HG03025 (cell line): ENCODE measurements at regions not wholly inside any gene's neighbourhood (a gene's known extent, or its start where the extent isn't known, plus 50 kb on each side); places are given as distances from the start of the nearest gene placed in this dataset.
"Not testable (repeated sequence)": the region's sequence is repeated elsewhere in the genome, so short reads cannot be mapped to it uniquely, and the experiment has no call there.

Experiments used
- ATAC-seq: cut with Tn5 transposase; IDR thresholded peaks from one replicate; pipeline ENCODE4 v1.9.1; 2021; ENCODE audit warnings: mild to moderate bottlenecking, moderate library complexity; ENCODE audit not compliant: unreplicated experiment, low FRiP score

- ATAC-seq, result not testable (repeated sequence)
These were observed 67.9 kb upstream of the SMURF2 start for GRCh38 chr17:64730023-64730422.

DNA sequence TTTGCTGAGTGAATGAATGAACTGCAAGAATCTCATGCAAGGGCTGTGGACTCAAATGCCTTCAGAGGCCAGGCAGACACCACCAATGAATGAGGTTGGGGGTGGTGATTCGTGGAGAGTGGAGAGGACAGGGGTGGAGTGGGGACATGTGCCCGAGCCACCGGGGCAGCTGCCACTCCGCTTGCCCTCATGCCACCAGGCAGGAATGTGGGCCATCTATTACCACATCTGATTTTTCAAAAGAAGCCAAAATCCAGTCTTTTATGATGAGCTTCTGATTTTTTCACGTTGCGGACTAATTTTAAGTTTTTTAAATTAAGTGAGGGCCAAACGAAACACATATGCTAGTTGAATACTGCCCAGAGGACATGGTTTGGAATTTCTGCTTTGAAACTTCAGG is 67.1 kb upstream of the SMURF2 start:
- no peak for ATAC-seq

DNA sequence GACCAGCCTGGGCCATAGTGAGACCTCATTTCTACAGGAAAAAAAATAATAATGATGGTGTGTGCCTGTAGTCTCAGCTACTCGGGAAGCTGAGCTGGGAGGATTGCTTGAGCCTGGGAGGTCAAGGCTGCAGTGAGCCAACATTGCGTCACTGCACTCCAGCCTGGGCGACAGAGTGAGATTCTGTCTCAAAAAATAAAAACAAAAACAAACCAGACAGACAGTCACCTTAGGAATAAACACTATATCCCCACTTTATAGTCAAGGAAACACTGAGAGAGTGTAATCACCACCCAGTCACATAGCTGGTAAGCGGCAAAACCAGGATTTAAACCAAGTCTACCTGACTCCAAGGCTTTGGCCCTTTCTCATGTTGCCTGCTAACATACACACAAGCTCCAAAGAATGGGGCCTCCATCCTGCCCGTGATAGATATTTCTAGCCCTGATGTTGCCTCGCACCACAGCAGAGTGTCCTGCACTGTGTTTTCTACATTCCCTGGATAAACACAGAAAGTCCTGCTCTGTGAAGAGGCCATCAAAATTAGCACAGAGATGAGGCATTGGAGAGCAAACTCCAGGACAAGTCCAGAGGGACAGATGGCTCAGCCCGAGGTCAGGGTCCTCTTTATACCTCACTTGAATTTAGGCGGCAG is 66.1 kb upstream of the SMURF2 start:
- ATAC-seq, result no peak

DNA sequence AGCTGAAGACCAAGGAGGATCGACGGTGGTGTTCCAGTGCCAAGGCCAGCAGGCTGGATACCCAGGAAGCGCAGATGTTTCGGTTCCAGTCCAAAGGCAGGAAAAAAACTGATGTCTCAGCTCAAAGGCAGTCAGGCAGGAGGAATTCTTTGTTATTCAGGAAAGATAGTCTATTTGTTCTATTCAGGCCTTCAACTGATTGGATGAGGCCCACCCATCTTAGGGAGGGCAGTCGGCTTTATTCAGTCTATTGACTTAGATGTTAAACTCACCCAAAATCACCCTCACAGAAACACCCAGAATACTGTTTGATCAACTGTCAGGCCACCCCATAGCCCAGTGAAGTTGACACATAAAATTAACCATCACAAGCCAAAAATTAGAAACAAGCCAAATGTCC is 63.9 kb upstream of the SMURF2 start:
- ATAC-seq, result not testable (repeated sequence)

GRCh38 chr17:64724246-64724645 is 62.1 kb upstream of the SMURF2 start:
- not testable (repeated sequence) for ATAC-seq

GRCh38 chr17:64723781-64724180 is 61.7 kb upstream of the SMURF2 start:
- ATAC-seq, result no peak

DNA sequence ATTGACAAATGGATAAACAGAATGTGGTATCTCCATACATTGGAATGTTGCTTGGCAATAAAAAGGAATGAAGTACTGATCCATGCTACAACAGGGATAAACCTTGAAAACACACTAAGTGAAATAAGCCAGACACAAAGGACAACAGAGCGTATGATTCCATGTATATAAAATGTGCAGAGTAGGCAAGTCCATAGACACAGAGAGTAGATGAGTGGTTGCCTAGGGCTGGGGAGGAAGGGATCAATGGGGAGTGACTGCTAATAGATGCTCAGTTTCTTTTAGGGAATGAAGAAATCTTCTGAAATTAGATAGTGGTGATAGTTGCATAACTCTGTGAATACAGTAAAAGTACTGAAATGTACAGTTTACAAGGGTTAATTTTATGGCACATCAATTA is 59.4 kb upstream of the SMURF2 start:
- not testable (repeated sequence) for ATAC-seq

DNA sequence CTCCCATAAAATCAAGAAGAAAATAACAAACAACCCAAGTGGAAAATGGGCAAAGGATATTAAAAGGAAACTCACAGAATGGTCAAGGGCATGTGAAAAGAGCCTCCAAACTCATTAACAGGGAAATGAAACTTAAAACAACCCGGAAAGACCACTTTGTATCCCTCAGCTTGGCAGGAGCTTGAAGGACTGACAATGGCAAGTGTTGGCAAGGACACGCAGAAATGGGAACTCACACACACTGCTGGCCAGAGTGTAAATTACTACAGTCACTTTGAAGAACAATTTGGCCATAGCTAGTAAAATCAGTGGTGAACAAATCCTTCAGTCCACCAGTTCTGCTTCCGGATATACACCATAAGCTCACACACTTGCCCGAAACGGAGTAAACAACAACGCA is 58.1 kb upstream of the SMURF2 start:
- not testable (repeated sequence) for ATAC-seq

DNA sequence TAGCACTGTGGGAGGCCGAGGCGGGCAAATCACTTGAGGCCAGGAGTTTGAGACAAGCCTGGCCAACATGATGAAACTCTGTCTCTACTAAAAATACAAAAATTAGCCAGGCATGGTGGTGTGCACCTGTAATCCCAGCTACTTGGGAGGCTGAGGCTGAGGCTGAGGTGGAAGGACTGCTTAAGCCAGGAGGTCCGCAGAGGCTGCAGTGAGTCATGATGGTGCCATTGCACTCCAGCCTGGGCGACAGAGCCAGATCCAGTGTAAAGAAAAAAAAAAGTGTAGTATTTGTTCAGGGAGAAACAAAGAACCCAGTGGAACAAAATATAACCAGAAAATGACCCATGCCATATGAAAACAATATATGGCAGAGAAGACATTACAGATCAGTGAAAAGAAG is 57.4 kb upstream of the SMURF2 start:
- not testable (repeated sequence) for ATAC-seq

GRCh38 chr17:64718816-64719215 is 56.7 kb upstream of the SMURF2 start:
- ATAC-seq, result not testable (repeated sequence)

- ATAC-seq, result no peak
These were observed 56.0 kb upstream of the SMURF2 start for GRCh38 chr17:64718058-64718457.

GRCh38 chr17:64716496-64716895 is 54.4 kb upstream of the SMURF2 start:
- ATAC-seq, result not testable (repeated sequence)

GRCh38 chr17:64713786-64714185 is 51.7 kb upstream of the SMURF2 start:
- not testable (repeated sequence) for ATAC-seq

DNA sequence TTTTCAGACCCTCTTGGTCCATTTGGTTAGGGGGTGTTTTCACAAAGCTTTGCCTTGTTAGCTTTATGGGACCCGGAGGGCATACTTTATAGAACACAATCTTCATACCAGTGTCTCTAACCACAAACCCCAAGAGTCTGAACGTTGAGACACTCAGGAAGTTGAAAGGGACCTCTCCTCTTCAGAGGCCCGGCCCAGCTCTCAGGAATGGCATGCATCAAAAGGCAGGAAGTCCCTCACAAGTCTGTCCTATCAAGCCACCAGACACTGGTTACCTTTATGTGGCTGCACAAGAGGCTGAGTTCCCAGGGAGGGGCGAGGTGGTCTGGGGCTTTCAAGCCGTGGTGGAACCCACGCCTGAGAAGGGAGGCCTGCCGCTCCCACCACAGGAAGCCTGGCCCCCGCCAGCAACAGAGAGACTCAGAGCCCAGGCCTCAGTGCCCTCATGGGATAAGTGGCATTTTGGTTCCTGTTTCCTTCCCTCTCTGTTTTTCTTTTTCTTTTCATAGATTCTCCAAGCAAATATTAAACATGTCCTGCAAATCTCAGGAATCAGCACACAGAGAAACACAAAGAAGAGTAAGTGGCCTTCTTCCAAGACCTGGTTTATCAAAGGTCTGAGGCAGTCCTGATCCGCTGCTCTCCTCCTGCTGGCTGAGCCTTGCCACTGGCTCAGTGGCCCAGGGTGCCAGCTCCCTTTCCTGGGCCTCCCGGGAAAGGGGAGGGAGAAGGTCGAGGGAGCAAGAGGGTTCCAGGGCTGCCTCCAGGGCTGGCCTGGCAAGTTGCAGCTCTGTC is 50.6 kb upstream of the SMURF2 start:
- ATAC-seq, result not testable (repeated sequence)
